PFSK-1 (cell line): ENCODE measurements at regions not wholly inside any gene's neighbourhood (a gene's known extent, or its start where the extent isn't known, plus 50 kb on each side); places are given as distances from the start of the nearest gene placed in this dataset.

Source experiments
- FOXP2 ChIP-seq: optimal IDR thresholded peaks from 2 replicates; pipeline ENCODE3; 2011; ENCODE audit warnings: borderline replicate concordance, control low read depth, inconsistent platforms; ENCODE audit not compliant: insufficient read depth; ENCODE audit errors: extremely low read length, extremely low read depth
- POLR2AphosphoS5 ChIP-seq: IDR thresholded peaks from 2 replicates; pipeline ENCODE4 v1.6.1; 2012; ENCODE audit warnings: low read depth, mild to moderate bottlenecking, control low read depth, low read length, moderate library complexity
- REST ChIP-seq, 2 experiments: IDR thresholded peaks; 2 replicates each; pipeline versions ENCODE4 v1.6.1 to v1.8.0; 2011 to 2012; ENCODE audit warnings: low read depth in 2 of 2, low read length in 2 of 2, control low read depth in 1 of 2, inconsistent platforms in 1 of 2, mild to moderate bottlenecking in 1 of 2, moderate library complexity in 1 of 2; ENCODE audit not compliant: insufficient read depth in 1 of 2
- SIN3A ChIP-seq: IDR thresholded peaks from 2 replicates; pipeline ENCODE4 v1.6.1; 2012; ENCODE audit warnings: mild to moderate bottlenecking, low read length, moderate library complexity, borderline replicate concordance; ENCODE audit not compliant: insufficient read depth
- TAF1 ChIP-seq: IDR thresholded peaks from 2 replicates; pipeline ENCODE4 v1.6.1; 2012; ENCODE audit warnings: low read length, control low read depth, borderline replicate concordance; ENCODE audit not compliant: insufficient read depth

GRCh38 chr5:29277642-29278041 is 1915.8 kb upstream of the CDH6 start:
- TF ChIP-seq SIN3A: no peak
- TF ChIP-seq TAF1: no peak
- no peak for TF ChIP-seq REST (IDR thresholded peaks at IDR 0.05; ENCODE audit: insufficient read depth in 1 of 2, low read depth in 2 of 2, low read length in 2 of 2)
- no peak for TF ChIP-seq POLR2AphosphoS5

GRCh38 chr5:29276371-29276770 is 1917.1 kb upstream of the CDH6 start:
- TF ChIP-seq REST (IDR thresholded peaks at IDR 0.05; ENCODE audit: insufficient read depth in 1 of 2, low read depth in 2 of 2, low read length in 2 of 2) (no peak), POLR2AphosphoS5 (no peak)

DNA sequence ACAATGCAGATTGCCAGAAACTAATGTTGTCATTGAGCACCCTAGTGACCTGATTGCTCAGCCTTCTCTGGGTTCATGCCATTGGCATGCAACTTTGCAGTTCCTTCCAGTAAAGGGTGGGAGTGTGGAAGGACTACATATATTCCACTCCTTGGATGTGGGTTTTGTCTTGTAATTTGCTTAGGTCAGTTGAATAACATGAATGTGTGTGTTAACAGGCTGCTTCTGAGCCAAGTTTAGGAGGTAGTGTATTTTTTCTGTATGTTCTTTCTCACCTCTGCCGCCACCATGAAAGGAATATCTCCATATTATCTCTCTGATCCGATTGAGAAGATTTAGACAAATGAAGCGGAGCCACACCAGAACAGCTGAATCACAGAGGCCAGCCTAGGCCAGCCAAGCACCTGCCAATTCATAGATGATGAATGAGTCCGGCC is 1929.6 kb upstream of the CDH6 start:
- TF ChIP-seq TAF1 (no peak), SIN3A (no peak), FOXP2 (no peak), REST (IDR thresholded peaks at IDR 0.05; ENCODE audit: insufficient read depth in 1 of 2, low read depth in 2 of 2, low read length in 2 of 2) (no peak)

DNA sequence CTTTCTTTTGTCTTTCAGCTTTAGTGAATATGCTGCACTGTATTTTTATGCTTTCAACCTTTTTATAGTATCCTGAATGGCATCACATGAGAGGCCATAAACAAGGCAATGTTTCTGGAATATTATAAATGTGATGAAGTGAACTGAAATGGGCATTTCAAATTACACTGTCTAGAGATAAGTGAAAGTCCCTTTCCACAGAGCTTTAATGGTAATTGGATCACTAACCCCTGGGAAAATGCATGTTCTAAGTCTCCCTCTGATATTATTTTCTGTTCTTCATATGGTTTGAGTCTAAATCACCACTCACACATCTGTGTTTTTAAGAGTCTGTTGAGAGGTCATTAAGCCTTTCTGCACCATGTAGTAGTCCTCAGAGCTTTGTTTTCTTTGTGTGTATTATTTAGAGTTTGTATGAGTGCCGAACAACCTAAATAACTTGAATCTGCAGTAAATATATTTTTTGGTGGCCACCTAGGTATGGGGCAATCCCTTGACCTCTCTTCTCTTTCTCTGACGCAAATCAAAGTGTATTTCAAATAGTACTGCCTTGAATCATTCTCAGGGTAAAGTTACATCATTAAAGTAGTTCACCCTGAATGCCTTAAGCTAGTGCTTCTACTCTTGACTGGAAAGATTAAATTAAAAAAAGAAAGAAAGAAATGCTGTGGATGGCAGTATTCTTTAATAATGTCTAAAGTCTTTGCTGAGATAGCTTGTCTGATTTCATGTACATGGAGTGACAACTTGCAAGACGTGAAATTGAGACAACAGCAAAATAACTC is 1931.0 kb upstream of the CDH6 start:
- TF ChIP-seq TAF1 (no peak), SIN3A (no peak), FOXP2 (no peak), REST (IDR thresholded peaks at IDR 0.05; ENCODE audit: insufficient read depth in 1 of 2, low read depth in 2 of 2, low read length in 2 of 2) (no peak), POLR2AphosphoS5 (no peak)

DNA sequence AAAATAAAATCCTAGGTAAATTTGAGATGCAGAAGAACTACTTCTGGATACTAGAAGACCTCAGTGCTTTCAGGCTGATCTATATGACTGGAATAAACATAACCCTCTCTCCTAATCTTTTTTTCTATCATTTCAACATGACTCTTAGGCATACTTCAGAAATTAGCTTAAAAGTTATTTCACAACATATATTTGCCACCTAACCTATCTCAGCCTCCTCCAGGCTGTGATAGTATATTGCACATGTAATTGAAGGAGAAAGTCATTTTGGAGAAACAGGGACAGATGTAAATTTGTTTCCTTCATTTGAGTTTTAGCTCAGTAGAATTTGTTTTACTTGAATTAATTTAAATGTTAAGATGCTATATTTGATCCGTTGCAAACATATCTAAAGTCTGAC is 1932.3 kb upstream of the CDH6 start:
- no peak for TF ChIP-seq POLR2AphosphoS5
- no peak for TF ChIP-seq FOXP2
- no peak for TF ChIP-seq SIN3A
